Stimulated activated CD8-positive, alpha-beta memory T cell treated with anti-CD3 and anti-CD28 coated beads, Interleukin-7, amount 100 ng/mL, for 48 hours (primary cell): ENCODE measurements at regions not wholly inside any gene's neighbourhood (a gene's known extent, or its start where the extent isn't known, plus 50 kb on each side); places are given as distances from the start of the nearest gene placed in this dataset.
"Not testable (repeated sequence)": the region's sequence is repeated elsewhere in the genome, so short reads cannot be mapped to it uniquely, and the experiment has no call there.

Experiments
- DNase-seq, 2 donors: peaks; one replicate each; pipeline ENCODE4 v3.0.0-alpha.2; 2020; ENCODE audit warnings: low read depth in 1 of 2; ENCODE audit errors: extremely low read depth in 1 of 2

DNA sequence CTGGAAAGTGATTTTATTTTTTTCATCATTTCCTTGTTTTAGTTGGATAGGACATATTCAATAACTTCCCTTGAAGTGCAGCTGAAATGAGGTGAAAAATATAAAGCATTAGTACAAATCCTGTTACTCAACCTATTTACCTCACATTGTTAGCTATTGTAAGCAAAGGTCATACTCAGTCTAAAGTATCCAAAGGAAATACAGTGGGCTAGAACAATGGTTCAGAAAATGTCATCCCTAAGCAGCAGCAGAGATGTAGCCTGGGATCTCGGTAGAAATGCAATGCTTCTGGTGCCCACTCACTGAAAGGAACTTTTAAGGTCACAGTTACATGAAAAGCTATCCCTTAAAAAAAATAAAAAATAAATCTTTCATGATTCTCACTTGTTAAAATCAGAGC lies 300.6 kb downstream of the PPP4R3C start:
- no peak for DNase-seq

DNA sequence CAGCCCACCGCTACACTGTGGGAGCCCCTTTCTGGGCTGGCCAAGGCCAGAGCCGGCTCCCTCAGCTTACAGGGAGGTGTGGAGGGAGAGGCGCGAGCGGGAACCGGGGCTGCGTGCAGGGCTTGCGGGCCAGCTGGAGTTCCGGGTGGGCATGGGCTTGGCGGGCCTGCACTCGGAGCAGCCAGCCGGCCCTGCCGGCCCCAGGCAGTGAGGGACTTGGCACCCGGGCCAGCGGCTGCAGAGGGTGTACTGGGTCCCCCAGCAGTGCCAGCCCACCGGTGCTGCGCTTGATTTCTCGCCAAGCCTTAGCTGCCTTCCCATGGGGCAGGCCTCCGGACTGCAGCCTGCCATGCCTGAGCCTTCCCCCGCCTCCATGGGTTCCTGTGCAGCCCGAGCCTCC lies 306.2 kb downstream of the PPP4R3C start:
- DNase-seq, result not testable (repeated sequence)

DNA sequence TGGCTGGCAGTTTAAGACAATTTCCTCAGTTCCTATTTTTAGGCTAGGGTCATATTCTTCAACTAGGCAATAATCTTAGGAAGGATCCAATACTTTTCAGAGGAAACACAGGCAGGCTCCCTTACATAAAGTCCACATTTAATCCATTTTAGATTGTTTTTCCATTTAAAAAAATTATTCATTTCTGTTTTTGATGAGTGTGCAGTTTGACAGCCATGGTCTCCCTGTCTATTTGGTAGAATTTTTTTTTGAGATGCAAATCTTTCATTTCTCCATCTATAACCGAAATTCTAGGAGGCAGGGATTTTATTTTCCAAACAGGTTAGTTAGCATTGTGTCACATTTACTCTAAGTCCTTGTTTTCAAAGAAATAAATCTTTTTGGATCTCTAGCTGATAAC lies 326.8 kb downstream of the PPP4R3C start:
- DNase-seq, result no peak

DNA sequence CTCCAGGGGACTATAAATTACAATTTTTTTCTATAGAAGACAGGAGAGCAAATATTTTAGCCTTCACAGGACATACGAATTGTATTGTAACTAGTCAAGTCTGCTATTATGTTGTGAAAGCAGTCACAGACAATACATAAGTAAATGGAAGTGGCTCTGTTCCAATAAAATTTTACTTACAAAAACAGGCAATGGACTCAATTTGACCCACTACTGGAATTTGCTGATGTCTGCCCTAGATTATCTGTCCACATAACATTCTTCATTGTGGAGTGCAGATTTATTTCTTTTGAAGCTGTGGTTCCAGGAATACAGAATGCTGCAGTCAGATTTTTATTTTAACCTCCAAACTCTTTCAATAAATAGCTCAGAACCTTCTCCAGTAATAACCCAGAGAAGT lies 330.3 kb downstream of the PPP4R3C start:
- no peak for DNase-seq

DNA sequence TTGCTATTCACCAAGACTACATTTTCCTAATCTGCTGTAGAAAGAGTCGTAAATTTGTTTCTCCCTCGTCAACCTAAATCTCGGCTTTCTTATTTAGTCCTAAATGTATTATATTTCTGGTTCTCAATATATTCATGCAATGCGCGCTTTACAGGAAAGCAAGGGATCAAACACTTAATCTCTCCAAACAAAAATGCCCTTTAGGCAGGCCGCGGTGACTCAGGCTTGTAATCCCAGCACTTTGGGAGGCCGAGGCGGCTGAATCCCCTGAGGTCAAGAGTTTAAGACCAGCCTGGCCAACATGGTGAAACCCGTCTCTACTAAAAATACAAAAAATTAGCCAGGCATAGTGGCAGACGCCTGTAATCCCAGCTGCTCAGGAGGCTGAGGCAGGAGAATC lies 376.0 kb downstream of the PPP4R3C start:
- not testable (repeated sequence) for DNase-seq

DNA sequence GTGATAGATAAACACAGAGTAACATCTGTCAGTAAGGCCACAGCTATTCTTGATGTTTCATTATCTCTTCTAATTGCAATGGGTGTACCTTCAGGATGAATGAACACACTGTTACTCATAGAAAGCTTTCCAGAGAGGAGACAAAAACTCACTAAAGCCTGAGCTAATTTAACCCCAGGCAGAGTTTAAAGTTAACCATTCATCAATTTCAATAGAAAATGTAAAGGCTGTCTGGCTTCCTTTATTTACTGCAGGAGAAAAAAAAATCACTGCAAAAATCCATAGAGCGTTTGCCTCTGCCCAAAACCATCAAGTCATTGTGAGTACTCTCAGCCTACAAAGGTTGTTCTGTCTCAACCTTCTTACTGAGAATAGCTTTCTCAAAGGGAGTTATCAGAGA lies 376.9 kb downstream of the PPP4R3C start:
- DNase-seq, result no peak

DNA sequence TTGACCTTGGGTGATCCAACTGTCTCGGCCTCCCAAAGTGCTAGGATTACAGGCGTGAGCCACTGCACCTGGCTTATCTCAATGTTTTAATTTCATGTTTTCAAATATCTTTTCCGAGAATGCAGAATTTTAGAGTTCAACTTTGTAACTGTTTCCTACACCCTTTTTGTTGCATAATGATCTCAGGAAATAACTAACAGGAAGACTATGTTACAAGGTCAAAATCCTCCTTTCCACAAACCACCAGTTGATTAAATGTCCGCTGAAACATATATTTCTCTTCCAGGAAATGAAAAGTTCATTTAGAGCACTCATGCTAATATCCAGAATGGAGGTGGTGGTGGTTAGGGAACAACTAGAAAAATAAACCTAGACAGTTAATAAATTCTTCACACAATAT lies 377.8 kb downstream of the PPP4R3C start:
- no peak for DNase-seq

DNA sequence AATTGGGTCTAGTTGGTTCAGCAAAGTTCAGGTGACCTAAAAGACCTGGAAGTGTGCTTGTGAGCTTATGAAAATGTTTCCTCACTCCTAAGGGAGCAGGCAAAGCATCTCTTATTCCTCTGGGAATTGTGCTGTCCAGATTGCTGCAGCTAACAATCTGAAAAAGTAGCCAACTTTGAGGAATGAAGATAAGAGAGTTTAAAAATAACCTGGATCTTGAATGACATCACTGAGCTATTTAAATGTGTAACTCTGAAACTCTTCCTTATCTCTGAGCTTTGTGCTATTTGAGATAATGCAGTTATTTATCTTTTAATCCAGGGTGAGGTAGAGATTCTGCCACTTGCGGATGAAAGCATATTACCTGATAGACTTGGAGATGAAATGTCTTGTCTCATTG lies 384.8 kb downstream of the PPP4R3C start:
- DNase-seq, result no peak

DNA sequence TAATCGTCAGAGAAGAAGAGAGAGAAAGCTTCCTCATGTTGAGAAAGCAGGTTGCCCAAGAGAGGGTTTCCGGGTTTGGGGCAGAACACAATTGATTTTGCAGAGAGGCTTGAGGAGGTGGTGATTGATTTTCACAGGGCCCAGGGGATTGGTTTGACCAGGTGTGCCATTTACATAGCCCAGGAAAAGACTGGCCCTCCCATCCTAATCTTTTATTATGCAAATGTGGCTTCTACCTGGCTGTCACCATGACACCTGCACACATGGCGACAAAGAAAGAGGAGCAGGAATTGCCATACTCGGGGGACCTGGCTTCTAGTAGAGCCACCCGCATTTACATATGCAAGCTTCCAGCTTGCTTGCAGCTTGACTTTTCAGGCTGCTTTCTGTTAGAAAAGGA lies 405.3 kb downstream of the PPP4R3C start:
- no peak for DNase-seq

DNA sequence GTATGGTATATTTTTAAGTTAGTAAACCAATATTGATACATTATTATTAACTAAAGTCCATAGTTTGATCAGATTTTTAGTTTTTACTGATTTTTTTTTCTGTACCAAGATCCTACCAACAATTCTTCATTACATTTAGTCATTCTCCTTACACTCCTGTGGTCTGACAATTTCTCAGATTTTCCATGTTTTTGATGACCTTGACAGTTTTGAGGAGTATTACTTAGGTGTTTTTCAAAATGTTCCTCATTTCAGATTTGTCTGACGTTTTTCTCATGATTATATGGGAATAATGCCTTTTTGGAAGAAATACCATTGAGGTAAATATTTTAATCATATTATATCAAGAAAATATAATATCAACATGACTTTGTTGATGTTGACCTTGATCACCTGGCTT lies 423.8 kb downstream of the PPP4R3C start:
- no peak for DNase-seq

DNA sequence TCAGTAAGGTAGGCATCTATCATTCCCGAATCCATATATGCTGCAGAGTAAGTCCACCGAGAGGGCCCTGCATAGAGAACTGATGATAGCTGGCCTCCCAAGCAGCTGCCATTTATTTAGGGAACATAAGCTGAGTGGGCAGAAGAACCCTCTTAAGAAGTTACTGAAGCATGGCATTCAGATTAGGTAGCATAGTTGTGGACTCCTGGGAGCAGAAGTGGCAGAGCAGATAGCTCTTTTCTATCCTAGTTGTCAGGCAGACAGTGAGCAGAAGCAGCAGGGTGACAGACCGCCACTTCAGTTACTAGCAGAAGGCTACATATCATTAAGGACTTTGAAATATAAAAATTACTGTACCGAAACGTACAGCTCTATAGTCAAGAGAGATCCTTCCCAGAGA lies 454.7 kb downstream of the PPP4R3C start:
- no peak for DNase-seq

DNA sequence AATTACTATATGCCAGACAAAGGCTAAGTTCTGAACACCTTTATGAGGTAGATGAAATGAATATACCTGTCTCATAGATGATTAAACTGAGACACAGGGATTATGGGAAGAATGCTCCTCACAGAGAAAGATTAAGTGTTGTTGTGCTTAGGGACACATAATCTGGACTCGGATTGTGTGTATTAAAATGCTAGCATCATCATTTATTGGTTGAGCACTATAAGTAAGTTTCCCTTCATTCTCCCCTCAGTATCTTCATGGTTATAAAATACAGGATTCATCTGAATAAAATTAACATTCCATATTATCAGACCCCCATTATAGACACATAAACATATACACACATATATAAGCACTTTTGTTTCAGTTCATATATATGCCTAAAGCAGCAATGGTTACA lies 463.5 kb downstream of the PPP4R3C start:
- no peak for DNase-seq

DNA sequence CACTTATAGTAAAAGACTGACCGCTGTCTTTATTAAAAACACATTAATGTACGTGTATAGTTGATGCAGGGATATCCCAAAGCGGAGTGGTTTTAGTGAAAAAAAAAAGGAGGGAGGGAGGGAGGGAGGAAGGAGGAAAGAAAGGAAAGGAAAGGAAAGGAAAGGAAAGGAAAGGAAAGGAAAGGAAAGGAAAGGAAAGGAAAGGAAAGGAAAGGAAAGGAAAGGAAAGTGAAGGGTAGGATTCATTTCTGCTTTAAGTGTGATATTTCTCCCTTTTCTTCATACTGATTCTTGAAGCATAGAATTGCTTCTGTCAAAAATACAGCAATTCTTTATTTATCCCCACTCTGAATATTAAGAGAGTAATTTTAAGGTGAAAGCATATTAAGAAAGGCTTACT lies 504.9 kb downstream of the PPP4R3C start:
- DNase-seq, result no peak

DNA sequence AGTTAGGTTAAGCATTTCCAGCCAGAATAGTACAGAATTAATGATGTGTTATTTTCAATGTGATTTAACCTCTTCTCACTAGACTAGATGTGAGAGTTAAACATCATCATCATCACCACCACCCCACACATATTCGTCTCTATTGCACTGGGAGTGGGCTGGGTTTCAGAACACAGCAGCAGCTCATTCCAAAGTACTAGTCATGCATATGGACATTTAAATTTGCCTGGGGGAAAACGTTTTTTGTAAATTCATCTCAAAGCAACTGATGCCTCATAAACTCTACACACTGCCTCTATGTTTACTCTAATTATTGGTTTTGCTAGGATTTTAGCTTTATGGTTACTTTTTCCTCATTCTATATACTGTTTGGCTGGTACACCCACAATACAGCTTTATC lies 509.1 kb downstream of the PPP4R3C start:
- no peak for DNase-seq

DNA sequence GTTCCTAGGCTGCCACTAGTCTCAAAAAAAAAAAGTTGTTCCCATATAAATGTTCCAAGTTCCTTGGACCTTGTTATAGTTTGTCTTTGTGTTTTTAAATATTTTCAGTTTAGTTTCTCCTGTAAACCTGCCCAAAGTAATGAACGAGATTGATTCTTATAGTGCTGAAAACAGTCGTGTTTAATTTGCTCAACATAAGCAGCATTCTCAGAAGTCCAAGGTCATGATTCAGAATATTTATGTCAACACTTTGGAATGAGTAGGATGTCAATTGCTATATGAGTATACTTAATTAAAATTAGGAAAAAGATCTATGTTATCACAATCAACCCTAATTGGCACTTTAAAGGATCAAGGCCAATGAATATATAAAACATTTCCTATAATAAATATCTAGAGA lies 510.9 kb downstream of the PPP4R3C start:
- DNase-seq, result no peak

DNA sequence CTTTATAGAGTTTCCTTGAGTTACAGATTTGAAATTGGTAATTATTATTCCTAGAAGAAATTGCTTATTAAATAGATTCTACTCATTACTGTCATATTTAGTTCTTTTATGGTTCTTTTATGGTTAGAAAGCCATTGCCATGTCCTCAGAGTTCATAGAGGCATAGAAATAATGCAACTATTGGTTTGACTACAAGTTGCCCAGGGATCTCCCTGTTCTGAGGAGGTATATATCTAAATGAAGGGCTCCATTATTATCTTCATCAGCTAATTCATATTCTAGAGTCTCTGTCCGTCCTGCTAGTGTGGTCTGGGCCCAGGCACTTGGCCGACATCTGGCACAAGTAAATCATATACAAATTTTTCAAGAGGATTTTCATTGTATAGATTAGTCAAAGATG lies 535.7 kb downstream of the PPP4R3C start:
- no peak for DNase-seq

DNA sequence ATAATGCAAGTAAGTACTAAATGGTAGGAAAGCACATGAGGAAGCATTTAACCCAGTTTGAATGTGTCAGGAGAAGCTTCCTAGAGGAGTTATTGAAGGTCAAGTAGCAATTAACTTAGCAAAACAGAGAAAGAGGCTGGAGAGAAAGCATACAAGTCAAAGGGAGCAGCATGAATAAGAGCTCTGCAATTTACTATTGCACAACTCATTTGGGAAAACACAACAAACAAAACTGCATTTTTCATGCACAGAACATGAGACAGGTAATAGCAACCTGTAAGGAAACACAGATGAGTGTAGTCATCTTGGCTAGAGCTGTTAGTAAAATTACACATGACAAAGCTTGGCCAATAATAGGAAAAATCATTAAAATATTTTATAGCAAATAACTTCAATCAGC lies 538.1 kb downstream of the PPP4R3C start:
- no peak for DNase-seq

DNA sequence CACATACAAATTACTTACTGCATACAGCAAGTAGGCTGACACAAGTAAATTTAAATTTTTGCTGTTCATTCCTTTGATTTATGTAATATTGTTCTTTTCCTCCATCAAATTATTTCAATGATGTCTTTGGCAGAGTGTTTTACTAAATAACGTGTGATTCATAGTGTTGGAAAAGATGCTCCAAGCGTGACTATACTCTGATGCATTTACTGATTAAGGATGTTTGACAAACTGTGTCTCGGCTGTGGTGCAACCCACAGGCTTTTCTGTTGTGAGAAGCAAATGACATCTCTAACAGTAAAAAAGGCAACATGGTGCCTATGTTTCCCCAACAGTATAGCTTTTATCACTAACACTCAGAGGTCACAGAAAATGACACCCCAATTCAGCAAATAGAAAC lies 540.9 kb downstream of the PPP4R3C start:
- DNase-seq, result no peak

DNA sequence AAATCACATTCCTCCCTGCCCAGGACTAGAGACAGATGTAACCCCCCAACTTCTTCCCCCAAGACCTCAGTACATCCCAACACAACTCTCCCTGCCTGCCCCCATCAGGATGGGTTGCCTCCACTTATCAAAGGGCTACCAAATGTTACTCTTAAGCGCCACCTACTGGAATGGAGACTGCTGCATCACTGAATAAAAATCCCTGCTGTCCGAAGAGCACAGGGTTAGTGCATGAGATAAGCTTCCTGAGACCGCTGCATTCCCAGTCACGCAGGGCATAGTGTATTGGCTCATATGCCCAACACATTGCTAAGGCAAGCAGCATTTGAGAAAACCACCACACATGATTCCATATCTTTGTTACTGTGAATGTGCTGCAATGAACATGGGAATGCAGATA lies 544.5 kb downstream of the PPP4R3C start:
- no peak for DNase-seq

DNA sequence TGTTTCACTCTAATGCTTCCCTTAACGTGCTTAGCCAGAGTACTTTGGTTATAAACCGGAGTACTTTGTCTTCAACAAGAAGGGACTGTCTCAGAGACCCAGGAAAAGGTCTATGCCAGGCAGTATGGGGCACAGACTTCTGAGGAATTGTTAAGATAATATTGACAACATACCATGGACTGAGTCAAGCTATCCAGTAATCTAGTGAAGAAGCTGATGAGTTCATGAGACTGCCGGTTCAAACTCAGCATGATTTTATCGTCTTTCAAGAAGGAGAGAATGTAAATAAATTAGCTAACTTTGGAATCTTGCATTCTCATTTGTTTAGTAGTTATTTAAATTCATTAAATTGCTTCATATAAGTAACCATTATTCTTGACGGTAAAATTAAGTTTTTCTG lies 546.1 kb downstream of the PPP4R3C start:
- no peak for DNase-seq

DNA sequence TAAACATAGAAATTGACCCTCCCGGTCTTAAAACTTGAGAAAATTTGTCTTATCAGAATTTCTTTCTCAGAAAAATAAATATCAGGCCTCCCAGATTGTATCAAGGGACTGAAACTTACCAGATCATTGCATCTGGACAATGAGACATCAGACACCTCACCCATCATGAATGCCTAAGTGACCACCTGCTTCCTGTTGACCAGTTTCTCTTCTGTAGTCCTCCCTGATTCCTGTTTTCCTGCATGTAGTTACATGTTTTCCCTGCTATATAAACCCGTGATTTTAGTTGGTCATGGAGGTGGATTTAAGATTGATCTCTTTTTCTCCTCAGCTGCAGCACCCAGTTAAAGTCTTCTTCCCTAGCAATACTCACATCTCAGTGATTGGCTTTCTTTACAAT lies 548.1 kb downstream of the PPP4R3C start:
- DNase-seq, result no peak

DNA sequence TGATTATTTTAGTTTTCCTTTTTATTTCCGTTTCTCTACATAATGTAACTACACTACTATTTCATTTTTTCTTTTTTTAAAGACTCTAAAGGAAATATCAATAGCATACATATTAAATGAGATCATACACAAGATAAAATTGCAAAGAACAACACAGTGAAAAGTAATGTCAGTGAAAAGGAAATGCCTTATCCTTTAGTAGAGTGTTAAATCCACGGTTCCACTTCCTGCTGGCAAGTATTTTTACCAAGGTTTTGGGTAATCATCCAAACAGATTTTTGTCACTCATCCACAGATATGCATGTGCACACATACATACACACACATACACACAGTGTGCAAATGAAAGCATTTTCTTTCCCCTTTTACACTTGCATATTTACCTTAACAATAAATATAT lies 548.9 kb downstream of the PPP4R3C start:
- DNase-seq, result no peak

DNA sequence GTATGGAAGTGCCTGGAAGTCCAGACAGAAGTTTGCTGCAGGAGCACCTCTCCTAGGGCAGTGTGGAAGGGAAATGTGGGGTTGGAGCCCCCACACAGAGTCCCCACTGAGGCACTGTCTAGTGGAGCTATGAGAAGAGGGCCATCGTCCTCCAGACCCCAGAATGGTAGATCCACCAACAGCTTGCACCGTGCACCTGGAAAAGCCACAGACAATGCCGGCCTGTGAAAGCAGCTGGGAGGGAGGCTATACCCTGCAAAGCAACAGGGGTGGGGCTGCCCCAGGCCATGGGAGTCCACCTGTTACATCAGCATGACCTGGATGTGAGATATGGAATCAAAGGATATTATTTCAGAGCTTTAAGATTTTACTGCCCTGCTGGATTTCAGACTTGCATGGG lies 551.4 kb downstream of the PPP4R3C start:
- DNase-seq, result not testable (repeated sequence)

DNA sequence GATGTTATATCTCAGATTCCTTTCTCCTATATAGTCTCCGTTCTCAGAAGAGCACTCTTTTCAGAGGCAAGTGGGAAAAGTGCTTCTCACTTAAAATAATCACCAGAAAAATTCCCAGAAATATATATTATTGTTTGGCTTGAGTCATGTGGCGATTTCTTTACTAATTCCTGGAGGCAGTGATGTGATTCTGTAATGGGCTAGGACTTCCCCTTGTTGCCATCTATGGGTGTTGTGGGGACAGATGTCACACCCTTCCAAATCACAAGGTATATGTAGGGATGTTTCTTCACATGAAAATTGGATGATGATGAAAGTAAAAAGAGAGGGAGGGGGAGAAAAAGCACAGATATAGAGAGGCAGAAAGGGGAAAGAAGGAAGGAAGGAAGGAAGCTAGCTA lies 553.4 kb downstream of the PPP4R3C start:
- no peak for DNase-seq
